ENCODE measurements at regions not wholly inside any gene's neighbourhood (a gene's known extent, or its start where the extent isn't known, plus 50 kb on each side); places are given as distances from the start of the nearest gene placed in this dataset.

DNA sequence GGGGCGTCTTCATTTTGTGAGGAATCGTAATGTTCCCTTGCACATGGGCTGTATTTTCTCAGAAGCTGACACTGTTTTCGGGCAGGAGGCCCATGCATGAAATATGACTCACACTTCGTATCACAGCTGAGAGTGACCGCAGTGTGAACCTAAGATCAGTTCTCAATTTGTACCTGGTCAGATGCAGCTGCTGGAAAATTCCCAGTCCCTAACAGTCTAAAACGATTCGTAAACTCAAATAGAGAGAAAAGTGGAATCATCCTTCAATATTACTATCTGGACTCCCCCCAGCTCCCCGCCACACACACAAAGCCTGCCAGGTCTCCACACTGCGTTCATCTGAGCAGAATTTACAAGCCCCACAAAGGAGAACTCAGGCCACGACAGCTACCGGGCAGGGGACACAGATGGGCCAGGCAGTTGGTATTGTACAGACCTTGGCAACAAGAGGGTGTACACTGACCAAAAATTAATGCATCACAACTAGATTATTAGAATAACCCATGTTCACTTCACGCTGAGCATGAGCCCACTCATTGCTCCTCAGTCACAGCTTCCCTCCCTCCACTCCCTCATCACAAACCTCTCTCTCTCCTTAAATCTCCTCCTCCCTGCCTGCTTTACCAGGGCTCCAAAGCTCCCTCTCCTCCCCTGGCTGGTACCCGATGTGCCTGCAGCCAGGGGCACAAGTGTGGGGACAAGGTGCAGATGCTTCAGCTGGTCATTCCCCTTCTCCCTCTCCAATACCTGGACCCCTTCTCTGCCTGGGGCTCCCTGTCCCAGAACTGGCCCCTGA is 488.4 kb downstream of the PREX1 start:
- CTCF ChIA-PET, result interaction anchor here (0.5 to 0.9 kb wide), 5 partner anchors 9 to 444 kb away, joined by 3 to 7 read pairs (median 4); no protein-coding TSS in a partner anchor
- Mint-ChIP-seq H3K4me1 (ENCODE audit: low read depth, unreplicated experiment) (peaks cover 16% of the 10 kb centered on the region), H3K36me3 (ENCODE audit: insufficient read depth, unreplicated experiment) (peaks cover 7% of the 10 kb centered on the region), H3K27ac (ENCODE audit: unreplicated experiment) (peak overlapping the region; percentile 61), H3K9me3 (ENCODE audit: low read depth, unreplicated experiment) (no peaks in the 10 kb centered on the region), H3K27me3 (ENCODE audit: unreplicated experiment) (peaks cover 26% of the 10 kb centered on the region), H3K4me3 (ENCODE audit: low read depth, unreplicated experiment) (peak overlapping the region; percentile 33)
- peak; percentile 60 for DNase-seq
- TF ChIP-seq CTCF (IDR thresholded peaks at IDR 0.05; ENCODE audit: unreplicated experiment), result no peak
- intact Hi-C loops (cut with micrococcal nuclease; ENCODE audit: unreplicated experiment), result no loop called here
- BruUV-seq (replicated peaks), result no TSS peak

GRCh38 chr20:48338717-48339116 is 489.1 kb downstream of the PREX1 start:
- intact Hi-C loops (cut with micrococcal nuclease; ENCODE audit: unreplicated experiment), result no loop called here
- BruUV-seq (replicated peaks), result no TSS peak
- CTCF ChIA-PET, result interaction anchor here (0.7 to 0.9 kb wide), 2 partner anchors 9 to 282 kb away, joined by 7 read pairs; no protein-coding TSS in a partner anchor
- Mint-ChIP-seq H3K36me3 (ENCODE audit: insufficient read depth, unreplicated experiment) (peaks cover 7% of the 10 kb centered on the region), H3K27me3 (ENCODE audit: unreplicated experiment) (peaks cover 26% of the 10 kb centered on the region), H3K9me3 (ENCODE audit: low read depth, unreplicated experiment) (no peaks in the 10 kb centered on the region), H3K27ac (ENCODE audit: unreplicated experiment) (no peak overlapping the region), H3K4me3 (ENCODE audit: low read depth, unreplicated experiment) (peak overlapping the region; percentile 33), H3K4me1 (ENCODE audit: low read depth, unreplicated experiment) (peaks cover 16% of the 10 kb centered on the region)
- TF ChIP-seq CTCF (IDR thresholded peaks at IDR 0.05; ENCODE audit: unreplicated experiment), result no peak
- DNase-seq, result no peak

DNA sequence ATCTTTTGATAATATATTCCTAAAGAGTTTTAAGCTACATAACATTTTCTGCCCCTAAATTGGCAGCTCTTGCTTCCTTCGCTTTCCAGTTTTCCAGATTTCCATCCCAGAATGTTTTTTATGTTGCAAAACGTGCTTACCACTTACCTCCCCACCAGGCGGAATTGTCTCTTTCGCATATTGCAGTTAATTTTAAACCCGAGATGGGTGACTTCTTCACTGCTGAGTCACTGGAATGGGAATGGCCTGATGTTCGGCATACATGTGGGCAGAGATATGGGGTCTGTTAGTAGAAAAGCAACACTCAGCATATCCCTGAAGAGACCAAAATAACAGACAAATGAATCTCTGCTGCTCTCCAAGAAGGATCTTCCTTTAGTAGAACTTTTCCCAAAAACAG is 491.2 kb downstream of the PREX1 start:
- H3K4me3 Mint-ChIP-seq (ENCODE audit: low read depth, unreplicated experiment), result no peak overlapping the region
- peaks cover 28% of the 10 kb centered on the region for H3K4me1 Mint-ChIP-seq (ENCODE audit: low read depth, unreplicated experiment)
- intact Hi-C loops (cut with micrococcal nuclease; ENCODE audit: unreplicated experiment), result no loop called here
- DNase-seq, result no peak
- H3K9me3 Mint-ChIP-seq (ENCODE audit: low read depth, unreplicated experiment), result no peaks in the 10 kb centered on the region
- TF ChIP-seq CTCF (IDR thresholded peaks at IDR 0.05; ENCODE audit: unreplicated experiment), result no peak
- H3K27me3 Mint-ChIP-seq (ENCODE audit: unreplicated experiment), result peaks cover 9% of the 10 kb centered on the region
- CTCF ChIA-PET, result interaction anchor here (0.6 kb wide), 1 partner anchor 274 kb away, joined by 5 read pairs; no protein-coding TSS in a partner anchor
- no TSS peak for BruUV-seq (replicated peaks)
- no peak overlapping the region for H3K27ac Mint-ChIP-seq (ENCODE audit: unreplicated experiment)
- peaks cover 7% of the 10 kb centered on the region for H3K36me3 Mint-ChIP-seq (ENCODE audit: insufficient read depth, unreplicated experiment)

DNA sequence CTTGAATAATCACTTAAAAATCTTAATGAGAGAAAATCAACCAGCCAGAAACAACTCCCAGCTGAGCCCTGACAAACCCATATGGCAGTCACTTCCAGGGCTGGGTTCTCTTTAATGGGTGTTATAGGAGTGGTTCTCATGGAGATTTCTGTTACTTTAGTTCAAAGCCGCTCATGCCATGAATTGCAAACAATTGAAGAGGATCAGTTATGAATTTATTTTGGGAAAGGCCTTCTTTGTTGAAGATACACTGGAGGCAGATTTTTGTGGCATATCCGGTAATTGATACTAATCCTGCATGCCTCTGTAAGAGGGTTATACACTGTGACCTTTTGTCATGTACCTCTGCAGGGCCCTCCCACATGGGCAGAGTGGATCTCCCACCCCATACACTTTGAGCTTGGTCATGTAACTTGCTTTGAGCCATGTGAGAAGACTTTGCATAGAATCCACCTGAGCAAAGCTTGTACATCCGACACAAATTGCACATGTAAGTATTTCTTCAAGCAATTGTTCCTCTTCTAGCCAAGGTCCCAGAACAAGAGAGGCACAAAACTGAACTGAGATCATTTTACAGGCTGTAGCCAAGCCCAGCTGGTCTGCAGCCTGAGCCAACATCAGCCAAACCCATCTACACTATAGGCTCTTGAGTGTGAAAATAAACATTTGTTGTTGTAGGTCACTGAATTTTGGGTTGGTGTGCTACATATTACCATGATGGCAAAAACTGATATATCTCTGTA is 492.3 kb downstream of the PREX1 start:
- Mint-ChIP-seq H3K36me3 (ENCODE audit: insufficient read depth, unreplicated experiment) (peaks cover 7% of the 10 kb centered on the region), H3K4me3 (ENCODE audit: low read depth, unreplicated experiment) (no peak overlapping the region), H3K27ac (ENCODE audit: unreplicated experiment) (no peak overlapping the region), H3K4me1 (ENCODE audit: low read depth, unreplicated experiment) (peaks cover 32% of the 10 kb centered on the region), H3K27me3 (ENCODE audit: unreplicated experiment) (no peaks in the 10 kb centered on the region), H3K9me3 (ENCODE audit: low read depth, unreplicated experiment) (no peaks in the 10 kb centered on the region)
- no peak for TF ChIP-seq CTCF (IDR thresholded peaks at IDR 0.05; ENCODE audit: unreplicated experiment)
- CTCF ChIA-PET, result no interaction called here
- DNase-seq, result no peak
- BruUV-seq (replicated peaks), result no TSS peak
- intact Hi-C loops (cut with micrococcal nuclease; ENCODE audit: unreplicated experiment), result no loop called here
